ENCODE measurements at regions not wholly inside any gene's neighbourhood (a gene's known extent, or its start where the extent isn't known, plus 50 kb on each side); places are given as distances from the start of the nearest gene placed in this dataset.

DNA sequence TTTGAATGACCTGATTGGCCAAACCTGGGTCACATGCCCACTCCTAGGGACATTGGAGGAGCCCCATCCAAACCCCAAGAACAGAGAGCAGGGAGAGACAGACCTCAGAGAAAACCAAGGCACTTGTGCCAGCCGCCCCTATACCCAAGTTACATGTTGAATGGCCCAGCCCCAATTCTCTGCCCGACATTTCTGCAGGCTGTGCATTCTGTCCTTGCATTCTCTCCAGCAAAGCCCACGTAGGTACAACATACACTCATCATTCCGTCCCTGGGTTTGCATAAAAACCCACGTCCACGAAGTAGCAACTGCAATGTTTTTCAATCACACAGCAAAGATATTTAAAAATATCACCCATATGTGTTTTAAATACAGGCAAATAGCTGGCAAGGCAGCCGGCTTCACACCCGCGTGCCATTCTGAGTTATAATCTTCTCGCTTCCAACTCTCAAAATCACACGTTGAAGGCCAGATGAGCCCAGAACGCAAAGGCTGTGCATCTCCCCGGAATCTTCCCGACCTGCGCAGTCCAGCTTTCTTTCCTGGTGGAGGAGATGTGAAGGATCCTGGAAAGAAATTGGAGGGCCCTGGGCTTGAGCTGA lies 91.7 kb upstream of the MYL2 start:
- no peaks in the 10 kb centered on the region for H3K27me3 ChIP-seq (ENCODE audit: control insufficient read depth, insufficient read depth, low read length)
- no peak overlapping the region for H3K4me3 ChIP-seq (ENCODE audit: low read depth, low read length)
- ChIA-PET CTCF (no interaction called here), POLR2A (no interaction called here)
- TF ChIP-seq CTCF (IDR thresholded peaks at IDR 0.05; ENCODE audit: low read depth, low read length), result no peak
- no peak for DNase-seq (ENCODE audit: low read depth, low spot score)
- H3K27ac ChIP-seq (ENCODE audit: low read depth, low read length), result no peak overlapping the region
- H3K9me3 ChIP-seq (ENCODE audit: control insufficient read depth, insufficient read depth, low read length), result no peaks in the 10 kb centered on the region

DNA sequence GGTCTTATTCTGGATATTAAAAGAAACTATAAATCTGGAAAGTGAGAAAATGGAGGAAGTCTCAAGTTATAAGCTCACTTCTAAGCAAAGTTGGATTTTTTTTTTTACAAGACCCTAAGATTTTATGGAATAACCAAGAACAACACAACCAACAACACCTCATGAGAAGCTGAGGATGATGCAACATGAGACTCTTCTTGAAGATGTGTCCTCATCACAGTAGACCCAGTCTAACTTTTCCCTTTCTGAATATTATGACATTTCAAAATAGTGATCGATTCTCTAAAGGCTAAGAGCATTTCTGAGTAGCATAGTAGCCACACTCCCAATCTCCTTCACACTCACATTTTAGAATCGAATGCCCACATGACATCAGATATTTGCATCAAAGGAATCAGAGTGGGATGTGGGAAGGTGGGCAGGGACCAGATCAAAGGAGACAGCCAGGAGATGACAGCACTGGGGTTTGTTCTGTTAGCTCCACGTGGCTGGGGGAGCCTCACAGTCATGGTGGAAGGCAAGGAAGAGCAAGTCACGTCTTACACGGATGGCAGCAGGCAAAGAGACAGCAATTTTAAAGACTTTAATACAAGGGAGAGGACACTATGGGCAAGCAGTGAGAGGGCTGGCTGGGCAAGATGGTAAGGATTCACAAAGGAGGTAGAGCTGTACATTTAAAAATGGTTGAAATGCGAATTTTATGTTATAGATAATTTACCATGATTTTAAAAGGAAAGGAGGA lies 90.7 kb upstream of the MYL2 start:
- Histone ChIP-seq H3K9me3 (ENCODE audit: control insufficient read depth, insufficient read depth, low read length) (no peaks in the 10 kb centered on the region), H3K27ac (ENCODE audit: low read depth, low read length) (no peak overlapping the region), H3K4me3 (ENCODE audit: low read depth, low read length) (no peak overlapping the region), H3K27me3 (ENCODE audit: control insufficient read depth, insufficient read depth, low read length) (no peaks in the 10 kb centered on the region)
- ChIA-PET CTCF (no interaction called here), POLR2A (no interaction called here)
- DNase-seq (ENCODE audit: low read depth, low spot score), result no peak
- TF ChIP-seq CTCF (IDR thresholded peaks at IDR 0.05; ENCODE audit: low read depth, low read length), result no peak

DNA sequence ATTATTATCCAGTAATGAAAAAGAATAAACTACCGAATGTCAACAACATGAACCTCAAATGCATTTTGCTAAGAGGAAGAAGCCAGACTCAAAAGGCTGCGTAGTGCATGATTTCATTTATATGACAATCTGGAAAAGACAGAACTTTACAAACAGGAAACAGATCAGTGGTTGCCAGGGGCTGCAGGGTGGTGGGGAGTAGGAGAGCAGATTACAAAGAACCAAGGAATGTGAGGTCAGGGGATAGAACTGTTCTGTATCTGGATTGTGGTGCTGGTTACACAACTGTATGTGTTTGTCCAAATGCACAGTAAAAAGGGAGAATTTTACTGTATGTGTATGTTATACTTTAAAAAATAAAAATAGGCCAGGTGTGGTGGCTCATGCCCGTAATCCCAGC lies 89.7 kb upstream of the MYL2 start:
- Histone ChIP-seq H3K9me3 (ENCODE audit: control insufficient read depth, insufficient read depth, low read length) (no peaks in the 10 kb centered on the region), H3K27me3 (ENCODE audit: control insufficient read depth, insufficient read depth, low read length) (no peaks in the 10 kb centered on the region), H3K27ac (ENCODE audit: low read depth, low read length) (no peak overlapping the region), H3K4me3 (ENCODE audit: low read depth, low read length) (no peak overlapping the region)
- POLR2A ChIA-PET, result no interaction called here
- no peak for TF ChIP-seq CTCF (IDR thresholded peaks at IDR 0.05; ENCODE audit: low read depth, low read length)
- CTCF ChIA-PET, result no interaction called here
- no peak for DNase-seq (ENCODE audit: low read depth, low spot score)

DNA sequence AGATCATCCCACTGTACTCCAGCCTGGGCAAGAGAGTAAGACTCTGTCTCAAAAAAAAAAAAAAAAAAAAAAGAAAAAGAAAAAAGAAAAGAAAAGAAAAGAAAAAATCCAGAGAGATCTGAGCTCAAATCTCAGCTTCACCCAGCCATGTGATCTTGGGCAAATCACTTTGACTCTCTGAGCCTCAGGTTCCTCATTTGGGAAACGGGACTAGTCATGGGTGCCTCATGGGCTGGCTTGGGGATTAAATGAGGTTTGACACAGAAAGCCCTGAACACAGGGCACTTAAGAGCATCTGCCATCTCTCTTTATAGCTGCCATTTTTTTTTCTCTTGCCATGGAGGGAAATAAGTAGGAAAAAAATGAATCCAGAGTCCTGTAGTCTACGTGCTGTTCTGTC lies 86.2 kb upstream of the MYL2 start:
- Histone ChIP-seq H3K27me3 (ENCODE audit: control insufficient read depth, insufficient read depth, low read length) (no peaks in the 10 kb centered on the region), H3K9me3 (ENCODE audit: control insufficient read depth, insufficient read depth, low read length) (no peaks in the 10 kb centered on the region), H3K27ac (ENCODE audit: low read depth, low read length) (no peak overlapping the region), H3K4me3 (ENCODE audit: low read depth, low read length) (no peak overlapping the region)
- DNase-seq (ENCODE audit: low read depth, low spot score), result no peak
- ChIA-PET POLR2A (no interaction called here), CTCF (interaction anchor here (1.3 kb wide), 1 partner anchor 17 kb away, joined by 4 read pairs; no protein-coding TSS in a partner anchor)
- no peak for TF ChIP-seq CTCF (IDR thresholded peaks at IDR 0.05; ENCODE audit: low read depth, low read length)

DNA sequence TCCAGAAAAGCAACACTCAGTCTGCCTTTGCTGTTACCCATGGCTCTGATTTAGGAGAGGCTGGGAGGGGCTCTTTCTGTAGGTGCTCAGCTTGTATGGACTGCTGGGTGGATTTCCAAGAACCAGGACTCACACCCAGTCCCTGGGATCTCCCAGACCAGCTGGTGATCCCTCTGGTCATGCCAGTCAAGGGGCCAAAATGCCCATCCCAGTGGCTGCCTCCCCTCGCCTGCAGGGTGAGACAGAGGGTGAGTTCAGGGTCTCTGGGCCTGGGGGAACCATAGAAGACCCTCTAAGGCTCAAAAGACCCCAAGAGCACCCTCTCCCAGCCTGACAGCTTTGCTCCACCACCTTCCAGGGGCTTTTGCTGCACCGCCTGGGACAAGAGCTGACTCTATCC lies 78.6 kb upstream of the MYL2 start:
- ChIA-PET POLR2A (no interaction called here), CTCF (no interaction called here)
- TF ChIP-seq CTCF (IDR thresholded peaks at IDR 0.05; ENCODE audit: low read depth, low read length), result no peak
- Histone ChIP-seq H3K4me3 (ENCODE audit: low read depth, low read length) (no peak overlapping the region), H3K27ac (ENCODE audit: low read depth, low read length) (no peak overlapping the region), H3K9me3 (ENCODE audit: control insufficient read depth, insufficient read depth, low read length) (peaks cover 8% of the 10 kb centered on the region), H3K27me3 (ENCODE audit: control insufficient read depth, insufficient read depth, low read length) (no peaks in the 10 kb centered on the region)
- DNase-seq (ENCODE audit: low read depth, low spot score), result no peak
